HL-60 (cell line): ENCODE measurements at regions not wholly inside any gene's neighbourhood (a gene's known extent, or its start where the extent isn't known, plus 50 kb on each side); places are given as distances from the start of the nearest gene placed in this dataset.

Experiments
- CTCF ChIP-seq: IDR thresholded peaks from one replicate; pipeline ENCODE4 v1.5.1; 2011; ENCODE audit warnings: low read length, control low read depth, inconsistent platforms; ENCODE audit not compliant: insufficient read depth
- GABPA ChIP-seq: IDR thresholded peaks from 2 replicates; pipeline ENCODE4 v1.6.1; 2012; ENCODE audit warnings: low read depth
- POLR2AphosphoS5 ChIP-seq: IDR thresholded peaks from 2 replicates; pipeline ENCODE4 v1.6.1; 2012; ENCODE audit warnings: low read depth
- TF ChIP-seq, protein P1 (sequence below): IDR thresholded peaks from 2 replicates; pipeline ENCODE4 v1.6.1; 2012; ENCODE audit warnings: low read depth; ENCODE audit not compliant: insufficient replicate concordance

DNA sequence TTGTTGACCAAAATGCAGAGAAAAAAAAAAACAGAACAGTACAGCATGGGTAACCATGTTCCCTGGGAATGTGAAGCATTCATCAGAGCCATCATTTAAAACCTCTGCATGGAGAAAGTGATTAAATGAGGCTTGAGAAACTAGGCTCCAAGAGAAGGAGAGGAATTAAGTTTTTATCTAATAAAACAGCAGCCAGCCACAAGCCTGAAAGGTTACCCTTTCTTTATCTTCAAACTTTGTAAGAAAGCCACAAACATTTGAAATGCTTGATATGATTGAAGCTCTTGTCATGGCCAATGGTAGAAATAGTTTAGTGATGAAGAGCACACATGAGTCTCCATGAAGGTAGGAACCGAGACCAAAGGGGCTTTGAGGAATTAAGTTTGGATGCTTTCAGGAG is 144.9 kb upstream of the SYT1 start:
- no peak for TF ChIP-seq CTCF
- TF ChIP-seq GABPA: no peak
- TF ChIP-seq, protein P1, sequence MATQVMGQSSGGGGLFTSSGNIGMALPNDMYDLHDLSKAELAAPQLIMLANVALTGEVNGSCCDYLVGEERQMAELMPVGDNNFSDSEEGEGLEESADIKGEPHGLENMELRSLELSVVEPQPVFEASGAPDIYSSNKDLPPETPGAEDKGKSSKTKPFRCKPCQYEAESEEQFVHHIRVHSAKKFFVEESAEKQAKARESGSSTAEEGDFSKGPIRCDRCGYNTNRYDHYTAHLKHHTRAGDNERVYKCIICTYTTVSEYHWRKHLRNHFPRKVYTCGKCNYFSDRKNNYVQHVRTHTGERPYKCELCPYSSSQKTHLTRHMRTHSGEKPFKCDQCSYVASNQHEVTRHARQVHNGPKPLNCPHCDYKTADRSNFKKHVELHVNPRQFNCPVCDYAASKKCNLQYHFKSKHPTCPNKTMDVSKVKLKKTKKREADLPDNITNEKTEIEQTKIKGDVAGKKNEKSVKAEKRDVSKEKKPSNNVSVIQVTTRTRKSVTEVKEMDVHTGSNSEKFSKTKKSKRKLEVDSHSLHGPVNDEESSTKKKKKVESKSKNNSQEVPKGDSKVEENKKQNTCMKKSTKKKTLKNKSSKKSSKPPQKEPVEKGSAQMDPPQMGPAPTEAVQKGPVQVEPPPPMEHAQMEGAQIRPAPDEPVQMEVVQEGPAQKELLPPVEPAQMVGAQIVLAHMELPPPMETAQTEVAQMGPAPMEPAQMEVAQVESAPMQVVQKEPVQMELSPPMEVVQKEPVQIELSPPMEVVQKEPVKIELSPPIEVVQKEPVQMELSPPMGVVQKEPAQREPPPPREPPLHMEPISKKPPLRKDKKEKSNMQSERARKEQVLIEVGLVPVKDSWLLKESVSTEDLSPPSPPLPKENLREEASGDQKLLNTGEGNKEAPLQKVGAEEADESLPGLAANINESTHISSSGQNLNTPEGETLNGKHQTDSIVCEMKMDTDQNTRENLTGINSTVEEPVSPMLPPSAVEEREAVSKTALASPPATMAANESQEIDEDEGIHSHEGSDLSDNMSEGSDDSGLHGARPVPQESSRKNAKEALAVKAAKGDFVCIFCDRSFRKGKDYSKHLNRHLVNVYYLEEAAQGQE: no peak
- no peak for TF ChIP-seq POLR2AphosphoS5
